C4-2B (cell line): ENCODE measurements at regions not wholly inside any gene's neighbourhood (a gene's known extent, or its start where the extent isn't known, plus 50 kb on each side); places are given as distances from the start of the nearest gene placed in this dataset.

Experiments
- H3K27ac ChIP-seq: fragments of 450-650 bp; 2 replicates; pipeline ENCODE4 v1.5.1; 2017
- ZFX ChIP-seq: fragments of 450-650 bp; IDR thresholded peaks from 2 replicates; pipeline ENCODE4 v1.6.1; 2017
- TF ChIP-seq, protein P1 (sequence below): fragments of 450-650 bp; conservative IDR thresholded peaks from 2 replicates; pipeline ENCODE4 v1.5.1; 2017; ENCODE audit warnings: mild to moderate bottlenecking

DNA sequence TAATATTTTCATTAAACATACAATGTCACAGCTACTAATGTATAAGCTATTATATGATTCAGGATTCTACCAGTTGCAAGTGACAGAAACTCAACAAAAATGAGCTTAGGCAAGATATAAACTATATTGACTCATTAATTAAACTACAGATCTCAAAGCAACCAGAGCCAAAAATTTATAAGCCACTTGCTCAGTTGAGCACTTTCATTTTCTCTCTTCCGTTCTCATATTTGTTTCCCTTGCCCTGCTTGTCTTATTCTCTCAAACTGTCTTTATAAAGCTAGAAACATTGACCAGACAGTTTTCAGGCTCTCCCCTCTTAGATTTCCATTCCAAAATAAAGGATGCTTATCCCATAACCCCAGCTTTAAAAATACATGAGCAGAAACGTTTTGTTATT, 60.2 kb upstream of the DGKB start:
- TF ChIP-seq ZFX, result no peak
- TF ChIP-seq, protein P1, sequence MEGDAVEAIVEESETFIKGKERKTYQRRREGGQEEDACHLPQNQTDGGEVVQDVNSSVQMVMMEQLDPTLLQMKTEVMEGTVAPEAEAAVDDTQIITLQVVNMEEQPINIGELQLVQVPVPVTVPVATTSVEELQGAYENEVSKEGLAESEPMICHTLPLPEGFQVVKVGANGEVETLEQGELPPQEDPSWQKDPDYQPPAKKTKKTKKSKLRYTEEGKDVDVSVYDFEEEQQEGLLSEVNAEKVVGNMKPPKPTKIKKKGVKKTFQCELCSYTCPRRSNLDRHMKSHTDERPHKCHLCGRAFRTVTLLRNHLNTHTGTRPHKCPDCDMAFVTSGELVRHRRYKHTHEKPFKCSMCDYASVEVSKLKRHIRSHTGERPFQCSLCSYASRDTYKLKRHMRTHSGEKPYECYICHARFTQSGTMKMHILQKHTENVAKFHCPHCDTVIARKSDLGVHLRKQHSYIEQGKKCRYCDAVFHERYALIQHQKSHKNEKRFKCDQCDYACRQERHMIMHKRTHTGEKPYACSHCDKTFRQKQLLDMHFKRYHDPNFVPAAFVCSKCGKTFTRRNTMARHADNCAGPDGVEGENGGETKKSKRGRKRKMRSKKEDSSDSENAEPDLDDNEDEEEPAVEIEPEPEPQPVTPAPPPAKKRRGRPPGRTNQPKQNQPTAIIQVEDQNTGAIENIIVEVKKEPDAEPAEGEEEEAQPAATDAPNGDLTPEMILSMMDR, result no peak
- H3K27ac ChIP-seq, result no peak overlapping the region

- TF ChIP-seq ZFX, result no peak
- TF ChIP-seq, protein P1, result no peak
- no peak overlapping the region for H3K27ac ChIP-seq
These were observed 58.2 kb upstream of the DGKB start for GRCh38 chr7:14960721-14961120.

GRCh38 chr7:14959339-14959738, 56.8 kb upstream of the DGKB start:
- H3K27ac ChIP-seq, result no peak overlapping the region
- no peak for TF ChIP-seq ZFX
- TF ChIP-seq, protein P1, result no peak

GRCh38 chr7:14954035-14954434, 51.5 kb upstream of the DGKB start:
- TF ChIP-seq ZFX, result no peak
- TF ChIP-seq, protein P1, result no peak
- H3K27ac ChIP-seq, result no peak overlapping the region
